HG03432 (cell line): ENCODE measurements at regions not wholly inside any gene's neighbourhood (a gene's known extent, or its start where the extent isn't known, plus 50 kb on each side); places are given as distances from the start of the nearest gene placed in this dataset.
A peak's percentile ranks its signal among the peaks of the same experiment; 100 is the strongest.

Source experiments
- ATAC-seq: cut with Tn5 transposase; IDR thresholded peaks from one replicate; pipeline ENCODE4 v1.9.1; 2021; ENCODE audit warnings: mild to moderate bottlenecking, moderate library complexity; ENCODE audit not compliant: unreplicated experiment

DNA sequence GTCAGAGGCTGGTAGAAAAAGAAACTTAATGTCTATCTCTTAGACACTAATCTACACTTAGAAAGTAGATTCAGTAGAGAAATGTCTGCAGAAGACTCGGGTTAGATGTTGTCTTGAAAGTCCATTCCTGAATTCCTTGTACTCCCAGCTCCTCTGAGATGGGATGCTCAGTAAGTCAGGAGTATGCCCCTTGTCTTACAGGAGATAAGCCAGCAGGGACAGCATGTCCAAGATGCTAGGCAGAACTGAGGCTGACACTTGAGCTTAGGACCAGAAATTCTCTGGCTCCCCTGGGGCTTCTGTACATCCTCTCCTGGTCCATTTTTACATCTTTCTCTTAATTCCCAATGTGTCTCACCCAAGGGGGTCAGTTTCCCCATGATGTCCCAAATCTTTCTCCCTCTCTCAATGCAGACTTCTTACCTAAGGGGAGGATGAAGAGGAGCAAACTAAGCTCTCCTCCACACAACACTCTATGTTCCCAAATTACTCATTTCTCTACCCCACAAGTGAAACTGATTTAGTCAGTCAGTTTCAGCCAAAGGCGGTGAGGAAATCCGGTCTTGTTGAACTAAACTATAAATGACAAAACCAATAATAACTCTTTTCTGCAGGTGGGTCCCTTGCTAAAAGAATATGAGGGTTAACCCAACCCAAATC is 558.2 kb upstream of the DIPK2B start:
- peak; percentile 80 for ATAC-seq

DNA sequence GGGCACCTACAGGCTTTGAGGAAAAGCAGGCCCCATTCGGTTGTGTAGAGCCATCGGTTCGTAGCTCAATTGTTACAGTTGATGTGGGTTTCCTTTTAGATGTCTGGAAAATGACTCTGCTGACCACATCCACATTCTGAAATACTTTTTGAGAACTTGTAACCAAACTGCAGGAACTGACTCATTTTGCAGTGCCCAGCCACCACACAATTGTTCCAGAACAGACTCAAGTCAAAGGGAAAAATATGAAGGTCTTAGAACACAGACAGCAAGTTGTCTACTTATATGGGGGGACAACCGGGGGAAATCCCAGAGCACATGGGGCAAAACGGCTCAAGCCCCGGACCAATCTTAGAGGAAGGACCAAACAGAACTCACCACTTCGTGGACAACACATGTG is 557.6 kb upstream of the DIPK2B start:
- ATAC-seq = peak; percentile 51

DNA sequence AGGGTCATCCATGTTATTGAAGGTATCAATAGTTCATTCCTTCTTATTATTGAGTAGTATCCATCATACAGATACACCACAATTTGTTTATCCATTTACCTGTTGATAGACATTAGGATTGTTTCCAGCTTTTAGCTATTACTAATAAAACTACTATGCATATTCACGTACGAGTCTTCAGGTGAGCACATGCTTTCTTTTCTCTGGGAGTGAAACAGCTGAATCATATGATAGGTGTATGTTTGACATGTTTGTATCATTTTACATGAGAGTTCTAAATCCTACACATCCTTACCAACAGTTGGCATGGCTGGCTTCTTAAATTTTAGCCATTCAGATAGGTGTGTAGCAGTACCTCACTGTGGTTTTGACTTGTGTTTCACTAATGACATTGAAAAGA is 556.6 kb upstream of the DIPK2B start:
- no peak for ATAC-seq

DNA sequence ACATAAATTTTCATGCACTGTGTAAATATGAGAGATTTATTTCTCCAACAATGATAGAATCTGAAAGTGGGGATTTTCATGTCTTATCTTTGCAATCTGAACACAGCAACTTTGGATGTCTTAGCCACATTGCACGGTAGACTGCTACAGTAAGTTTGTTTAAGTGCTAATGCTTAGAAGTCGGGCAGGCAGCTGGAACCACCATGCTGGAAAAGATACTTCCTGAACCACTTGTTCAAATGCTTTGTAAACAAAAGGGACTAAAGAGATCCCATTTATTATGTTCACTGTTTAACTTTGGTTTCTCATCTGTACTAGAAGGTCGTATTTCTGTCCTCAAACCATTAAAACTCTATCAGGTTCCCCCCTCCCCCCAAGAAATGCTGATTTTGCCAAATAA is 555.9 kb upstream of the DIPK2B start:
- no peak for ATAC-seq

DNA sequence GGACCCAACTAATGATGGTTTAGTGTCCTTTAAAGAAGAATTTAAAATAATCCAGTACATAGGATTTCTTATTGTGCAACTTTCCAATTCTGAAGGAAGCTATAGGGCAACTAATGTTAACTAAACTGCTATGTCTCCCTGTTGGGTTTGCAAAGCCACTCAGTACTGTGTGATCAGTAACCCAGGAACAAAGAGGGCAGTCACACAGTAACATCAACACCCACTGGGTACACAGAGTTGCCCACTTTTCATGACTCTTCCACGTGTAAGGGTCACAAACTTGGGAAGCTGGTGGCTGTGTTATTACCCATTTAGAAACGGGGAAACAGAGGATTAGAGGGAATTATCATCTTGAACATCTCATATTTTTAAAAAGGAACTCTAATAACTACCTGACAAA is 555.0 kb upstream of the DIPK2B start:
- no peak for ATAC-seq

DNA sequence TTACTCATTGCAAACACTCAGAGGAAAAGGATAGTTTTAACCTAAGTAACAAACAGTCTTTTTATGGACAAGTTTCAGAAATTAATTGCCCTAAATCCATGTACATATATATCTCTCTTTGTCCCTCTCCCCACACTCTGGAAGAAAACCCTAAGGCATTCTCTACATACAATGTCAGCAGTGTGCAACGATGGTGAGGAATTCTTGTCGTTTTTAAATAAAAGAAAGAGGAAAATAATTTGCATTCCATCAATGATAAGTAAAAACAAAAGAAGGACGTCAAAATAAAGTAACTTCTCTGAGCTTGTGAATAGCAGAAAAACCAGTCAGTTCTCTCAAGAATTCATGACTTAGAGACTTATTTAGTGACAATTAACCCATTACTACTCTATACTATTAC is 550.5 kb upstream of the DIPK2B start:
- ATAC-seq = no peak

DNA sequence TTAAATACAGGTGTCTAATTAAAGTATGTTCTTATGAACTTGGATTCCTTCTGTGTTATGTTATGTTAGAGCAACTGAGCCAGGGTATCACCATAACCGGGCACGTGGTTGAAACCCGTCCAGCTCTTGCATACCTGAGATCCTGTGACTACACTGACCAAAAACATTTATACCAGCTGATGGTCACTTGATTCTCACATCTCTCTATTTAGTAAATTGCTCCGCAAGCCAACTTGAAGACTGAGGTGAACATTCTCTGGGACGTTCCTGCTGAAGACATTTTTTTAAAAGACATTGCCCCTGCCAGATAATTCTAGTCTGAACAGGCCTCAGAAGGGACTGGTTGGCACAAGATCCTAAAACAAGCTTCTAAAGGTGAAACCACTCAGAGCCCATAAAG is 550.0 kb upstream of the DIPK2B start:
- no peak for ATAC-seq

DNA sequence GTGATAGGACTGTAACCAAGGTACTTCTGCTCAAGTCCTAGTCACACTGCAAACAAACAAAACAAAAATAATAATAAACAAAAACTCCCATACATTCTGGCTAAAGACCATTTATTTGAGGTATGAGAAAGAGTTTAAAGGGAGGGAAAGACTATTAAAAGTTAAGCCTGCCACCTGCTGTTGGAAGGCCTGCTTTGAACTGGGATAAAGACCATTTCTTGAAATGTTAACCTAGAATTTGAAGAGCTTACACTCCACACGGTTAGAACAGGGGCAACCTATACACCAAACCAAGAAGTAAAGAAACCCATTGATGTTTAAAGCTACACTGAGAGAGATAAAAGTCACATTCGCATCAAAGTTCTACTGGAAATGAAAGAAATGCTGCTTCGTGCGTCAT is 548.7 kb upstream of the DIPK2B start:
- no peak for ATAC-seq

DNA sequence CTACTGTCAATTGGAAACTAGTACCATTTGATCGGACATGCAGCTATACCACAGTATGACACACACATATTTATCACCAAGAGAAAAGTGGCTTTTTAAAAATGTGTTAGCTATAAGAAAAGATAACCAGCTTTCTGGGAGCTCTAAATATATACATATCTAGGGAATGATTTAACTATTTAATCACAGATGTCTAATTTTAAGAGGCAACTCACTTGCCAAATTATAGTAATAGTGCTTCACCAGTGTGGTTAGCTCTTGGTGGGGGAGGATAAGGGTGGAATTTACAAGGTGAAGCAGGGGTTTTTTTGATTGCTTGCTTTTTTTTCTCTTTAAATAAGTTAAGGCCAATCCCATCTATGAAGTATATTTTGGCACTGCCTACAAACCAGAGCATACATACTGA is 547.7 kb upstream of the DIPK2B start:
- no peak for ATAC-seq

DNA sequence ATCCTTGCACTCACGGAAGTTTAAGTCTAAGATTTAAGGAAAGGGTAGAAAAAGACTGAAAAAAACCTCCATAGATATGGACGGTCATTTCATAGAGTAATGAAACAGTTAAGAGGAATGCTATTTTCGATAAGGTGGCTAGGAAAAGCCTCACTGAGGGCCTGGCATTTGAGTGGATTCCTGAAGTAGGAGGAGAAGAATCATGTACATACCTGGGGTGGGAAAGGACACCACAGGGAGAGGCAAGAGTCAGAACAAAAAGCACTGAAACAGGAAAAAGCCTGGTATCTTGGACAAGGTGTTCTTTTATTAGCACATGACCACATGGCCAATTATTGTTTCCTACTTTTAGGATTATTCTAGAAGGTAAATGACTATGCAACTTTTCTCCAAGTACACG is 547.2 kb upstream of the DIPK2B start:
- no peak for ATAC-seq

DNA sequence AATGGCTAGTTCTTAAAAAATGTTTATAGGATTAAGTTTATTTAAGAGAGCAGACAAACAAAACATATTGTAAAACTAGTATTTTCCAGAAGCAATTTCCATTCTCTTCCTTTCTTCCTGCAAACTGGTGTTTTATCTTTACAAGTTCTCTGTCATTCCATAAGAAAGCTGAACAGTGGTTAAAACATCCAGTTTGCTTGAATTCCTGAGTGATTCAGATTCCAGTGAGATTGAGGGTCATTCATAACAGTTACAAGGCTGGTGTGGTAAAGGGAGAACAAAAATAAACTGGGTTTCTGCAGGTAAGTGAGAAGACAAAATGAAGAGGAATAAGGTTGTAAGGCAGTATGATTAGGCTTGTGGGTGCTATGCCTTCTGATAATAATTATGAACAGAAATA is 544.8 kb upstream of the DIPK2B start:
- no peak for ATAC-seq

DNA sequence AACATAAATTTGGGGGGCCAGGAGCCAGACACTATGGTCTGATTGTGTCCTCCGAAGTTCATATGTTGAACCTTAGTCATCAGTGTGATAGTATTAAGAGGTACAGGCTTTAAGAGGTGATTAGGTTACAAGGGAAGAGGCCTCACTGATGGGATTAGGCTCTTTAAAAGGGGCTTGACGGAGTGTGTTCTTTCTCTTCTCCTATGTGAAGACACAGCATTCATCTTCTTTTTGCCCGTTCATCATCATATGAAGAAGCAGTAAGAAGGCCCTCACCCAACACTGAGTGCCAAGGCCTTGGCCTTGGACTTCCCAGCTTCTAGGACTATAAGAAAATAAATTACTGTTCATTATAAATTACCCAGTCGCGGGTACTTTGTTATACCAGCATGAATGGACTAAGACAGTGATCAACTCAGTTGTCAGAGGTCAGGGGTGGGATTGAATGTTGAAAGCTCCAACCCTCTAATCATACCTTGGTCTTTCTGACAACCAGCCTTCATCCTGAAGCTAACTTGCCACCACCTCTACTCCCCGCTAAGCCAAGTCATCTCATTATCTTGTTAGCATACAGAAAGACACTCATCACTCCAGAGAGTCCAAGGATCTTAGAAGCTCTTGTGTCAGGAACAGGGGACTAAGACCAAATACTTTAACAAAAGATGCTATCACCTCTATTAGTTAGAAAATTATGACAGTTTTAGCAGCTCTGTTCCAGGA is 543.4 kb upstream of the DIPK2B start:
- ATAC-seq = no peak

DNA sequence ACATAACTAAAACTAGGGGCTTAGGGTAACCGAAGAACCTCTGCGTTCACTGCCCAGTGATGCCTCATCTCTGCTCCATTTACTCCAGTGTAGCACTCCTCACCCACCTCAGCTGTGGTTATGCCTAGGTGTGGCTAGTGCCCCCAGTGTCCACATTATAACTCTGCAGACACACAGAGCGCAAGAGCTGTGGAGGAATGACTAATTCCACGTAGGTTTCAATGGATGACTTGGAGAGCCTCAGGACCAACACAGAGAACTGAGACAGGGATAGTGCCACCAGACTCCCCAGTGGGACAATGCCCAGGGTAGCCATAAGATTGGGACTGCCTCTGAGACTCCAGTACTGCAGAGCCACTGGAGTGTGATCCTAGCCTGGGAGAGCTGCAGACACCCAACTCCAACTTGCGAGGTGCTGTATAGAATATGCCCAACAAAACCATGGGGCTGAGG is 542.4 kb upstream of the DIPK2B start:
- ATAC-seq = no peak

DNA sequence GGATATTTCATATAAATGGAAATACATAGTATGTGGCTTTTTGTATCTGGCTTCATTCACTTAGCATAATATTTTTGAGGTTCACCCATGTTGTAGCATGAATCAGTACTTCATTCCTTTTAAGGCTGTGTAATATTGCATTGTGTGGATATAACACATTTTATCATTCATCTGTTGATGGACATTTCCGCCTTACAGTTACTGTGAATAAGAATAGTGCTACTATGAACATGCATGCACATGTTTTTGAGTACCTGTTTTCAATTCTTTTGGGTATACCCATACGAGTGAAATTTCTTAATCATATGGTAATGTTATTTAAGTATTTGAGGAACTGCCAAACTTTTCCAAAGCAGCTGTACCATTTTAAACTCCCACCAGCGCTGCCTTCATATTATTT is 539.6 kb upstream of the DIPK2B start:
- ATAC-seq = no peak

DNA sequence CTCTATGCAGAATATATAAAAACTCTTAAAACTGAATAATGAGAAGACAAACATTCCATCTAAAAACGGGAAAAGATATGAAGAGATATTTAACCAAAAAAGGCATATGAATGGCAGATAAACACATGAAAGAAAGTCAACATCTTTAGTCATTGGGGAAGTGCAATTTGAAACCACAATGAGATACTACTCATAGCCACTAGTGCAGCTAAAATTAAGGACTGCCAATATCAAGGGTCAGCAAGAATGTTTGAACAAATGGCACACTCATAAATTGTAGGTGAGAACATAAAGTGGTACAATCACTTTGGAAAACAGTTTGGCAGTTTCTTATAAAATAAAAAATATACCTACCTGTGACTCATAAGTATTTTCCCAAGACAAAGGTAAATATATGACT is 534.9 kb upstream of the DIPK2B start:
- no peak for ATAC-seq

DNA sequence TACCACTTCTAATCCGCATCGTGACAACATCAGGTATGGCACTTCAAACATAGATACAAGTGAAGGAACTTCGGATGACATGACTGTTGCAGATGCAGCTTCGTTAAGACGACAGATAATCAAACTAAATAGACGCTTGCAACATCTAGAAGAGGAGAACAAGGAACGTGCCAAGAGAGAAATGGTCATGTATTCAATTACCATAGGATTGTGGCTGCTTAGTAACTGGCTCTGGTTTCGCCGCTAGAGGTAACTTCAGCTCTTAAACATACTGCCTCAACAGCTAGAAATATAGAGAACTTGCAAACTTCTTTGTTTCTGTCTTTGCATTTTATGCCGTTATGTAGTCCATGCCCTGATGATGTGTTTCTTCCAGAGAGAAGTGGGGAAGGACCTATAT is 530.8 kb upstream of the DIPK2B start:
- ATAC-seq = no peak

DNA sequence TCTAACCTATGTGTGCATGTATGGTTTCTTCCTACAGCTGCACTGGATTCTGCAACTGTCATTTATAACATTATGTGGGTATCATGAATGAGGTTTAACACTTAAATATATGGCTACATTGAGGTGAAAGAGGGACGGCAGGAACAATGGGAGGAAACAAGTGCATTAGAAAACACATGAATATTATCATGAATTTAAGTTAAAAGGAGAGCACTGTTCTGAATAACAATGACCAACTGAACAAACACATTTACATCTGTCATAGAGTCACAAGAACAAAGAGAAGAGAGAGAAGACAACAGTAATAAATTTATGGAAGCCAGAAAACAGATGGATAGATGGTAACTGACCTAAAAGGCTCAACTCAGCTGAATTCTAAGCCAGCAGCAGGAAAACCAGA is 527.1 kb upstream of the DIPK2B start:
- no peak for ATAC-seq

DNA sequence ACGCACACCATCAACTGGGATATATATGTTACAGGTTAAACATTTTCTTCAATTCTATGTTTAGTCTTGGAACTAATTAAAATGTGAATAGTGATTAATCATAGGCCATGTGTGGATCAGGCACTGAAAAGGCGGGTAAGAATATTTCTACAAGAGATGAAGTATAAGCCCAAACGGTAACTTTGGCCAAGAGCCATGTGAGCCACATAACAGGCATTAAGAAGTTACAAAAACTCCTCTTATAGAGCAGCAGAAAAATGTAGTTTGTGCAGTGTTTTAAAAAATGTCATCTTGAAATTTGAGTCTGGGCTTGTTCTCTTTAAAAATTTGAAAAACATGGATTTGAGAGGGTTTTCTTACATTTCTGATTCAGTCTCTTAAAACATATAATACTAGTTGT is 521.8 kb upstream of the DIPK2B start:
- no peak for ATAC-seq

DNA sequence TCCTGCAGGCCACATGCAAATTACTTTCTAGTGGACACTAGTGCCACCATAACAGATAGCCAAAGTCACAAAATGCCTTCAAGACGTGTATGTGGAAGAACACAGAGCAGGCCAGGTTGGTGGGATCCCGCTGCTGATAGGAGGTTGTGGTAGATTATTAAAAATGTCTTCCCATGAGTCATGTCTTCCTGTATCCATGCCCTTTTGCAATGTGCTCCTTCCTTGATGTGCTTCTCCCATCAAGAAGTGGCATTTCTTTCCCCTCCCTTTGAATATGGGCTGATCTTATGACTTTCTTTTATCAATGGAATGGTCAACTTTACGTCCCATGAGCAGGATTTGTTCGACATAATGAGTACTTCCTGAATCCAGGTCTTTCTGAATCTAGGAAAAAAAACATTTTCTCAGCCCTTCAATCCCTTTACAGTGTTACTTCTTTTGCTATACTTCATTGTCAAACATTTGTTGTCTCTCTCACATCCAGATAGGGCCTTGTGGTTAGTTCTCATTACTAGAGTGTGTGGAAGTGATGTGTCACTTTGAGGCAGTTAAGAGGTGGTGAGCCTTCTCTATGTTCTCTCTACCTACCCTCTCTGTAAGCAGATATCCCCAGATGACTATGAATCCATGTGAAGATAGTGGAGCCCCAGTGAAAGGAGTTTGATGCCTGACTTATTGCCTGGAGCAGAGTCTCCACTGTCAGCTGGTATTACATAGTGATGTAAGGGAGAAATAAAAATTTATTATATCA is 519.2 kb upstream of the DIPK2B start:
- no peak for ATAC-seq

DNA sequence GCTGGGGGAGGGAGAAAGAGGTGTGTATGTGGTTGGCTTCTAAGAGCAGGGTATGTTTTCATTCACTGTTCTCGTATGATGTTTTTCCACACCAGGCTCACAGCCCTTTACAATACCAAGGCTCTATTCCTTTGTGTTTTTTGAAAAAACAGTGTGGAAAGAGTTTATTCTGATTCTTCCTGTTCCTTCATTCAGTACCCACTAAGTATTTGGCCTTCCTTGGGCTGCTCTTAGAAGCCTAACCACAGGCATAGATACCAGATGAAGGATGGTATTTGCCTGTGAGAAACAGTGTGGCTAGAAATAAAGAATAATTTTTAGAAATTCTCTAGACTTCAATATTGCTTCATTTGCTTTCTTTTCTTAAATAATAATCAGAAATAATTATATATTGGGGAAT is 518.0 kb upstream of the DIPK2B start:
- ATAC-seq = no peak

DNA sequence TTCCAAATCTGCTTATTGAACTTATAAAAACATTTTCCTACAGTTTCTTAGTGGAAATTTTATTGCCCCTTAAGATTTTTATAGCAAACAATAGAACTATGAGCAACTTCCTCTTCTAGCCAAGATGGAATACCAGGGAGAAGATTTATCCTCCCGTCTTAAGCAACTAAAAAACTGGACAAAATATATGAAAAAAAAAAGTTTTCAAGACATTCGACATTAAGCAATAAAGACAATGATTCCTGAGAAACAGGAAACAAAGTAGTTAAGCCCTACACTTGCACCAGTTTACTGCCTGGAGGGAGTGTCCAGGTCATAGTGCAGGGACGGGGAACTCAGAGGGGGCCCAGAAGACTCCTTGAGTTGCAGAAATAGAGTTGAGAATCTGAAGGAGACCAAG is 516.1 kb upstream of the DIPK2B start:
- ATAC-seq = no peak

DNA sequence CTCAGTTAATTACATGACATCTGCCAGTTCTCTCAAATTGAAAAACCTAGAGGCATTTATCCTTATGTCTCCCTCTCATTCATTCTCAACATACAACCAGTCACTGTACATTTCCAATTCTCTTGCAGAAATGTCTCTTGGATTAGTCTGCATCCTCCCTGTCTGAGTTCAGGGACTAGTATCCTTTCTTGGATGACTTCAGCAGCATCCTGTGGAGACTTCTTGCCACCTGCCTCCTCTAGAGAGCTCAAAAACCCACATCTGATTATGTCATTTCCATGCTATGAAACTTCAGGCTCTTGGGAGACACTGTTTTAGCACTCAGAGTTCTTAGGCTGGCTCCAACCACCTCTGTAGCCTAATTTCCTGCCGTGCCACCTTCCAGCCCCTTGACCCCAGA is 515.1 kb upstream of the DIPK2B start:
- ATAC-seq = no peak
